ENCODE measurements at regions not wholly inside any gene's neighbourhood (a gene's known extent, or its start where the extent isn't known, plus 50 kb on each side); places are given as distances from the start of the nearest gene placed in this dataset.

DNA sequence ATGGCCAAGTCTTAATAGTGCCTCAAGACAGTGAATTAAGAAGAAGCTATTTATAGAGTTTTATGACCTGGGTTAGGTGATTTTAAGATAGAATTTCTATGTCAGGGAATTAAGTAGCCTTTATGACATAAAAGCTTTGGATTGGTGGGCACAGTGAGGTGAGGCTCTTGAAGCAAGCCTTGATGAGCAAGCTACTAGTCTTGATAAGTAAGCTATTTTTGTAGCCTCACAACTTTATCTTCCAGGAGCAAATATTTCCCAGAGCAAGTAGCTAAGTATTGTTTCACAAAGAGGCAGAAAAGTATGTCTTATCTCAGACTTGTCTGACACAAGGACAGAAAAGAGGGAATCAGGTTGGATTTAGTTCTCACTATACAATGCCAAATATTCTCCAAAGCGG is 491.7 kb upstream of the RASGRP1 start:
- Histone ChIP-seq H2AFZ (ENCODE audit: low read depth, low read length) (no peak overlapping the region), H3K27me3 (ENCODE audit: insufficient read depth, low read depth, low read length) (no peaks in the 10 kb centered on the region), H3K9ac (ENCODE audit: low read length) (no peak overlapping the region), H4K20me1 (ENCODE audit: insufficient read depth) (no peaks in the 10 kb centered on the region), H3K36me3 (ENCODE audit: insufficient read depth, low read length) (no peaks in the 10 kb centered on the region), H3K27ac (ENCODE audit: low read length) (no peak overlapping the region), H3K4me2 (ENCODE audit: low read length) (no peak overlapping the region), H3K9me3 (ENCODE audit: low read length) (no peaks in the 10 kb centered on the region), H3F3A (ENCODE audit: insufficient read depth, low read length, poor library complexity, severe bottlenecking) (no peaks in the 10 kb centered on the region), H3K79me2 (replicated peaks; ENCODE audit: insufficient read depth, low read length) (no peaks in the 10 kb centered on the region), H3K9me2 (ENCODE audit: insufficient read depth, low read length) (no peaks in the 10 kb centered on the region), H3K4me3 (ENCODE audit: low read length) (no peak overlapping the region)
- no peak for TF ChIP-seq POLR2AphosphoS5 (IDR thresholded peaks at IDR 0.05)
- TF ChIP-seq, protein P1, sequence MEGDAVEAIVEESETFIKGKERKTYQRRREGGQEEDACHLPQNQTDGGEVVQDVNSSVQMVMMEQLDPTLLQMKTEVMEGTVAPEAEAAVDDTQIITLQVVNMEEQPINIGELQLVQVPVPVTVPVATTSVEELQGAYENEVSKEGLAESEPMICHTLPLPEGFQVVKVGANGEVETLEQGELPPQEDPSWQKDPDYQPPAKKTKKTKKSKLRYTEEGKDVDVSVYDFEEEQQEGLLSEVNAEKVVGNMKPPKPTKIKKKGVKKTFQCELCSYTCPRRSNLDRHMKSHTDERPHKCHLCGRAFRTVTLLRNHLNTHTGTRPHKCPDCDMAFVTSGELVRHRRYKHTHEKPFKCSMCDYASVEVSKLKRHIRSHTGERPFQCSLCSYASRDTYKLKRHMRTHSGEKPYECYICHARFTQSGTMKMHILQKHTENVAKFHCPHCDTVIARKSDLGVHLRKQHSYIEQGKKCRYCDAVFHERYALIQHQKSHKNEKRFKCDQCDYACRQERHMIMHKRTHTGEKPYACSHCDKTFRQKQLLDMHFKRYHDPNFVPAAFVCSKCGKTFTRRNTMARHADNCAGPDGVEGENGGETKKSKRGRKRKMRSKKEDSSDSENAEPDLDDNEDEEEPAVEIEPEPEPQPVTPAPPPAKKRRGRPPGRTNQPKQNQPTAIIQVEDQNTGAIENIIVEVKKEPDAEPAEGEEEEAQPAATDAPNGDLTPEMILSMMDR (IDR thresholded peaks at IDR 0.05; ENCODE audit: poor library complexity, severe bottlenecking), result no peak
- no peak for TF ChIP-seq MXI1 (conservative IDR thresholded peaks at IDR 0.05; ENCODE audit: poor library complexity, severe bottlenecking)

DNA sequence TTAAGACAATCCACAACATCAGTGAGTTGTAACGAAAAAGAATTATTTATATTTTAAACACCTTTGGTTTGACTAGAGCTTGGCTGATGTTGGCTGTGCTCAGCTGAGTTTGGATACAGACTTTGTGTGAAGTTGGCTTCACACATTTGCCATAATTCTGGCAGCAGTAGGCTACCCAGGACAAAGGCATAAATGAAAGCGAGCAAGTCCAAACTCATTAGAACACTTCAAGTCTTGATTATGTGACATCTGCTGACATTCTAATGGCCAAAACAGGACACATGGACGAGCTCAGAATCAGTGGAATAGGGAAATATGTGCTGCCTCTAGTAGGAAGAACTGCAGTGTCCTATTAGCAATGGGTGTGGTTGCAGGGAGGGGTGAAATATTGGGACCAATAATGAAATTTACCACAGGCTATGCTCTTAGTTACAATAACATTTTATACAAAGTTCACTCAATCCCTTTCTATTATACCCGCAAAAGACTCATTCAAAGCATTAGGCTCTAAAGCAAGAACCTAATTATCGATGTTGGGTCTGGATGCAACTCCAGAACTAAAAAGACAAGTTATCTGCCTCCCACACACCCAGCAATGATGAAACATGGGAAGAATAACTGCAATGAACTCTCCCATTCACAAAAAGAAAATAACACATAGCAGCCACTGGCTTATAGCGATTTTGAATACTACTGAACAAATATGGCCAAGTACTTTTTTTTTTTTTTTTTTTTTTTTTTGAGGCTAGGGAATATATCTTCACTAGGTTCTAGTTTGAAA is 493.9 kb upstream of the RASGRP1 start:
- Histone ChIP-seq H3K9me3 (ENCODE audit: low read length) (no peaks in the 10 kb centered on the region), H3K9ac (ENCODE audit: low read length) (no peak overlapping the region), H2AFZ (ENCODE audit: low read depth, low read length) (no peak overlapping the region), H3K27me3 (ENCODE audit: insufficient read depth, low read depth, low read length) (no peaks in the 10 kb centered on the region), H3K4me3 (ENCODE audit: low read length) (no peak overlapping the region), H3K79me2 (replicated peaks; ENCODE audit: insufficient read depth, low read length) (no peaks in the 10 kb centered on the region), H3F3A (ENCODE audit: insufficient read depth, low read length, poor library complexity, severe bottlenecking) (no peaks in the 10 kb centered on the region), H4K20me1 (ENCODE audit: insufficient read depth) (no peaks in the 10 kb centered on the region), H3K27ac (ENCODE audit: low read length) (no peak overlapping the region), H3K9me2 (ENCODE audit: insufficient read depth, low read length) (no peaks in the 10 kb centered on the region), H3K4me2 (ENCODE audit: low read length) (no peak overlapping the region), H3K36me3 (ENCODE audit: insufficient read depth, low read length) (no peaks in the 10 kb centered on the region)
- TF ChIP-seq POLR2AphosphoS5 (IDR thresholded peaks at IDR 0.05) (no peak), RAD21 (conservative IDR thresholded peaks at IDR 0.05) (no peak), MXI1 (conservative IDR thresholded peaks at IDR 0.05; ENCODE audit: poor library complexity, severe bottlenecking) (no peak), SMC3 (conservative IDR thresholded peaks at IDR 0.05; ENCODE audit: poor library complexity) (no peak), EZH2 (IDR thresholded peaks at IDR 0.05; ENCODE audit: borderline replicate concordance, insufficient read depth, low read length, poor library complexity, severe bottlenecking) (no peak), EP300 (conservative IDR thresholded peaks at IDR 0.05; ENCODE audit: poor library complexity, severe bottlenecking) (no peak), TAF1 (IDR thresholded peaks at IDR 0.05; ENCODE audit: low read depth) (no peak)
- TF ChIP-seq, protein P2, sequence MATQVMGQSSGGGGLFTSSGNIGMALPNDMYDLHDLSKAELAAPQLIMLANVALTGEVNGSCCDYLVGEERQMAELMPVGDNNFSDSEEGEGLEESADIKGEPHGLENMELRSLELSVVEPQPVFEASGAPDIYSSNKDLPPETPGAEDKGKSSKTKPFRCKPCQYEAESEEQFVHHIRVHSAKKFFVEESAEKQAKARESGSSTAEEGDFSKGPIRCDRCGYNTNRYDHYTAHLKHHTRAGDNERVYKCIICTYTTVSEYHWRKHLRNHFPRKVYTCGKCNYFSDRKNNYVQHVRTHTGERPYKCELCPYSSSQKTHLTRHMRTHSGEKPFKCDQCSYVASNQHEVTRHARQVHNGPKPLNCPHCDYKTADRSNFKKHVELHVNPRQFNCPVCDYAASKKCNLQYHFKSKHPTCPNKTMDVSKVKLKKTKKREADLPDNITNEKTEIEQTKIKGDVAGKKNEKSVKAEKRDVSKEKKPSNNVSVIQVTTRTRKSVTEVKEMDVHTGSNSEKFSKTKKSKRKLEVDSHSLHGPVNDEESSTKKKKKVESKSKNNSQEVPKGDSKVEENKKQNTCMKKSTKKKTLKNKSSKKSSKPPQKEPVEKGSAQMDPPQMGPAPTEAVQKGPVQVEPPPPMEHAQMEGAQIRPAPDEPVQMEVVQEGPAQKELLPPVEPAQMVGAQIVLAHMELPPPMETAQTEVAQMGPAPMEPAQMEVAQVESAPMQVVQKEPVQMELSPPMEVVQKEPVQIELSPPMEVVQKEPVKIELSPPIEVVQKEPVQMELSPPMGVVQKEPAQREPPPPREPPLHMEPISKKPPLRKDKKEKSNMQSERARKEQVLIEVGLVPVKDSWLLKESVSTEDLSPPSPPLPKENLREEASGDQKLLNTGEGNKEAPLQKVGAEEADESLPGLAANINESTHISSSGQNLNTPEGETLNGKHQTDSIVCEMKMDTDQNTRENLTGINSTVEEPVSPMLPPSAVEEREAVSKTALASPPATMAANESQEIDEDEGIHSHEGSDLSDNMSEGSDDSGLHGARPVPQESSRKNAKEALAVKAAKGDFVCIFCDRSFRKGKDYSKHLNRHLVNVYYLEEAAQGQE (IDR thresholded peaks at IDR 0.05; ENCODE audit: borderline replicate concordance), result no peak
- TF ChIP-seq, protein P1 (IDR thresholded peaks at IDR 0.05; ENCODE audit: poor library complexity, severe bottlenecking), result no peak
